GM12891 (cell line): ENCODE measurements at regions not wholly inside any gene's neighbourhood (a gene's known extent, or its start where the extent isn't known, plus 50 kb on each side); places are given as distances from the start of the nearest gene placed in this dataset.

ENCODE experiments used
- DNase-seq: peaks from one replicate; pipeline ENCODE4 v3.0.0; 2011; ENCODE audit warnings: low spot score; ENCODE audit not compliant: insufficient read length
- FAIRE-seq: peaks from 2 replicates; lab custom pipeline; 2011; peaks lifted over from hg19 to GRCh38; lab: Jason Lieb, UNC
- PAX5 ChIP-seq: IDR thresholded peaks from 2 replicates; pipeline ENCODE4 v1.6.1; 2011; ENCODE audit warnings: low read length, moderate library complexity, mild to moderate bottlenecking; ENCODE audit not compliant: insufficient read depth, severe bottlenecking
- POLR2A ChIP-seq: IDR thresholded peaks from 2 replicates; pipeline ENCODE4 v1.6.1; 2011; ENCODE audit warnings: low read depth, low read length, control low read depth
- POLR2AphosphoS5 ChIP-seq: IDR thresholded peaks from 2 replicates; pipeline ENCODE4 v1.6.1; 2011; ENCODE audit warnings: low read depth, low read length, control low read depth
- POU2F2 ChIP-seq: IDR thresholded peaks from 2 replicates; pipeline ENCODE4 v1.6.1; 2011; ENCODE audit warnings: low read depth, mild to moderate bottlenecking, control low read depth, low read length, moderate library complexity
- SPI1 ChIP-seq: IDR thresholded peaks from 2 replicates; pipeline ENCODE4 v1.6.1; 2011; ENCODE audit warnings: low read depth, low read length, control low read depth
- TAF1 ChIP-seq: IDR thresholded peaks from 2 replicates; pipeline ENCODE4 v1.6.1; 2011; ENCODE audit warnings: low read depth, low read length, control low read depth

DNA sequence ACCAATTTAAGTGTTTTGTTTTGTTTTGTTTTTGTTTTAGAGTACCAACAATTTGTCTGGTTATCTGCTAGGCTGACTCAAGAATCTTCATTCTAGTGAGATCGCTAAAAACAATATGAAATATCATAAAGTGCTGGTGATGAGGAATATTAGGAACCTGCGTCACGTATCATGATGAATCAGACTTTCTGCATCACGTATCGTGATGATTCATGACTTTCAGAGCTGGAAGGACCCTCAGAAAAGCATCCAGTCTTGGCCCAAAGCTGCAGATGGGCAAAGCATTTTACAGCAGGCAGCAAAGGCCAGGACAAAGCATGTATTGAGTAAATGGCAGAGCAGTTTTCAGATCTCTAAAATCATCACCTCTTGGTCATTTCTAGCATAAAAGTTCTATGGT, 278.0 kb upstream of the BOD1L1 start:
- TF ChIP-seq SPI1 (no peak), PAX5 (no peak), POU2F2 (no peak)
- no peak for DNase-seq
- no peak for FAIRE-seq

DNA sequence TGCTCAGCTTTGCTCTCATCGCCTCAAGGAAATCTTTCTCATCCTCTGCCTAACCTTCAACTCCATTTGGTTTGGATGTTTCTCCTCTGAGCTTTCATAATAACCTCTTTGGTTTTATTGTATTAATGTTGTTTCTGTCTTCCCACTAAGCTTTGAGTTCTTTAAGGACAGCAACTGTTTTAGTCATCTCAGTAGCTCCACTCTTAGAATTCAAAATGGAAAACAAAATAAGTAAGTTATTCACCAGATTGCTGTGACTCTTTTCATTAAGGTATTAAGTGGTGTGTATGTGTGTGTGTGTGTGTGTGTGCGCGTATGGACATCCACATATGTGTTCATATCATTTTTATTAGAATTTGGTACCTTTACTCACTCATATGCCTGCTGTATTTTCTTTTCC, 279.2 kb upstream of the BOD1L1 start:
- DNase-seq (no peak), FAIRE-seq (no peak)
- no peak for TF ChIP-seq POLR2AphosphoS5
- TF ChIP-seq TAF1: no peak
- no peak for TF ChIP-seq SPI1
- no peak for TF ChIP-seq POU2F2
- TF ChIP-seq PAX5: no peak
- no peak for TF ChIP-seq POLR2A

DNA sequence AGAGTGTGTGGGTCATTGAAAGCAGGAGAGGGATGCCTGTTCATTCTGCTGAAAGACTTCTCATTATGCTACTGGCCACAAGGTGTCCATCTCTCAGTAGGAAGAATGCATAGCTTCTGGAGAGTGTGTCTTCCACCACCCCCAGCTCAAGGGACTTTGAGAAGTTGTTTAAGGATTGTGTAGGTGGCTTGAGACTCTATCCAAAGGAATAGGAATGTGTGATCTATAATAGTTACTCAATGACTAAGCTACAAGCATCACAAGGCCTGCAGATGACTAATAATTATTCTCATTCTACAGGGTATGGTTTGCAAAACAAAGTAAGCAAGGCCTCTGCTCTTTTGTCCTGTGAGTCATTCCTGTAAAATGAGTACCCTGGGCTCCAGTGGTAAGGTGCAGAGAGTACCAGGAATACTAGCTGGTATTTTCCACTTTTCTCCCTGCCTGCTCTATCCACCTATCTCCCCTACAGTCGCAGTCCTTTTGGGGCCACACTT, 279.8 kb upstream of the BOD1L1 start:
- FAIRE-seq: no peak
- TF ChIP-seq POLR2A: no peak
- no peak for TF ChIP-seq PAX5
- no peak for TF ChIP-seq POLR2AphosphoS5
- no peak for TF ChIP-seq SPI1
- TF ChIP-seq TAF1: no peak
- no peak for TF ChIP-seq POU2F2
- DNase-seq: no peak

DNA sequence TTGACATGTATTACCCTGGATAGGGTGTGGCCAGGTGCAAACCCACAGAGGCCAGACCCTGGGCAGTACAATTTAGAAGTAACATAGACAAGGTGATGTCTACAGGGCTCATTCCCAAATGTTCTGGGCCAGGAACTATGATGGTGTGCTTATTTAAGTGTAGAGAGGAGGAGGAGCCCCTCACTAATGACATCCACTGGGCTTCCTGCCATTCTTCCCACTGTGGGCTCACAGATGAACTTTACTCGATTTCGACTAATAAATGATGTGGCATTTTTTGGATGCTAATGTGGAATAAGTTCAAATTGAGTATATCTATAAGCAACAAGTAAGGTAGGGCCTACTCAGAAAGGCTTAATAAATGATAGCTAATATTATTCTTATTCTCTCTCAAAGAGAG, 280.9 kb upstream of the BOD1L1 start:
- DNase-seq (no peak), FAIRE-seq (no peak)
- TF ChIP-seq SPI1: no peak
- TF ChIP-seq POLR2AphosphoS5: no peak
- TF ChIP-seq PAX5: no peak
- TF ChIP-seq TAF1: no peak
- no peak for TF ChIP-seq POU2F2
- TF ChIP-seq POLR2A: no peak

DNA sequence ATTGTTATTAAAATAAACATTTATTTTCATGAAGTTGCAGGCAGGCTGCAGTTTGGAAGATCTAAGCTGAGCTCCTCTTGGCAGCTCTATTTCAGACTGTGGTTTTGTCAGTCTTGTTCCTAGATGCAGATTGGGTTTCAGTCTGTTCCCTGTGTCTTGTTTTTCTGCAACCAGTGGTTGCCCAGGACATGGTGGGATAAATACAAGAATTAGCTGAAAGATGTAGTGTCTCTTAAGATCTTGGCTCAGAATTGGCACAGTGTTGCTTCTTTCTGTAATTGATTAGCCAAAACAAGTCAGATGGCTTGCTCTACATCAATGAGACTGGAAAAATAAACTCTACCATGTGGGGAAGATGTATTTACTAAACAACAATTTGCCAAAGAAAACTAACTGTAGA, 283.0 kb upstream of the BOD1L1 start:
- no peak for FAIRE-seq
- no peak for DNase-seq
- TF ChIP-seq SPI1: no peak
- no peak for TF ChIP-seq POLR2A
- TF ChIP-seq POU2F2: no peak
- no peak for TF ChIP-seq PAX5
- no peak for TF ChIP-seq POLR2AphosphoS5
- TF ChIP-seq TAF1: no peak

DNA sequence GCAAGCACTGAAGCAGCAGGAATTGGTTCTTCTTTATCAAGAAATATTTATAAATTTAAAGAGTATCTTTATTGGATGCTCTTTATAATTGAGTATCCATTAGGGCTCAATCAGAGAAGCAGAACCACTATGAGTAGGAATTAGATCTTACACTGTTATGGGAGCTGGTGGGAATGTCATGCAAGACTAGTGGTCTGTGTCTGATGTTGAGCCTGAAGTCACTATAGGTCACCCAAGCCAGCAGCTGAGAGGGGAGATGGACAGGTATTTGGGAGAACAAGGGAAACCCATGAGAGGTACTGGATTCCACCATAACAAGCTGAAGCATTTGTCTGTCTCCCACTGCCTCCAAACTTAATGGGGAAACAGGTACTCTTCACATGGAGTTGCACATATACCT, 283.7 kb upstream of the BOD1L1 start:
- DNase-seq (no peak), FAIRE-seq (no peak)
- TF ChIP-seq SPI1 (no peak), POLR2AphosphoS5 (no peak), TAF1 (no peak)

DNA sequence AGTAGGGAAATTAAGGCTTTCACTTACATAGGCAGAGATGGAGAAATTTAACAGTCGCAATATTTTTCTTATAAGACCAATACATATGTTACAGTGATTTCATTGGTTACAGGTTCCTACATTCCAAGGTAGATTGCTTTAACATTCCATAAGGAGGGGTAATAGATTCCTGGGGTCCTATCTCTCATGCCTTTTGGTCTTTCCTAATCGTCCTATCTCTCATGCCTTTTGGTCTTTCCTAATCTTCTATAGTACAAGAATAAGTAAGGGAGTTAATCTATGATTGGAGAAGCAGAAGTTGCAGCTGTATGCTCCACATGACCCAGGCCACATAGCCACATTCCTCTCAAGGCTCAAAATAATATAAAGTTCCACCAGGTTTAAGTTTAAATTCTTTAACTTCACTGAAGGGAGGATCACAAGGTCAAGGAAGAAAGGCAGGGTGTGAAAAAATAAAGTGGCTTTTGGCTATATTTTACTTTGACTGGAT, 285.0 kb upstream of the BOD1L1 start:
- TF ChIP-seq PAX5 (no peak), SPI1 (no peak), POU2F2 (no peak), POLR2AphosphoS5 (no peak), TAF1 (no peak), POLR2A (no peak)
- no peak for FAIRE-seq
- no peak for DNase-seq

DNA sequence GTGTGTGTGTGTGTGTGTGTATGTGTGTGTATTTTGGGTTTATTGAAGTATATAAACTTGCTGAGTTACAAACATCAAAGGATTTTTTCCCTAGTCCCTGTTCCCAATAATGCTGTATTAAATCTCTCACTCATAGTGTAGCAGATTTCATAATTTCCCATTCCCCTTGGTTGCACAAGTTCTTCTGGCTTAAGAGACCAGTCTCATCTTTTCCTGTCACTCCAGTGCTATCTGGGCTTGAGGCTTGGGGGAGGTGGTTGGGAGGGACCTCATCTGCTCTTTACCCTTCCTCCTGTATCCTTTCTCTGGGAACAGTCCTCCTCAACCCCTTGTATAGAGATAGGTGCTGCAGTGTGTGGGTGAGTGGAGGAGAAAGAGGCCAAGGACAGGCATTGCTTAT, 285.4 kb upstream of the BOD1L1 start:
- FAIRE-seq (no peak), DNase-seq (no peak)
- TF ChIP-seq PAX5: no peak
- TF ChIP-seq POLR2A: no peak
- no peak for TF ChIP-seq POU2F2
- TF ChIP-seq POLR2AphosphoS5: no peak
- no peak for TF ChIP-seq TAF1
- no peak for TF ChIP-seq SPI1

DNA sequence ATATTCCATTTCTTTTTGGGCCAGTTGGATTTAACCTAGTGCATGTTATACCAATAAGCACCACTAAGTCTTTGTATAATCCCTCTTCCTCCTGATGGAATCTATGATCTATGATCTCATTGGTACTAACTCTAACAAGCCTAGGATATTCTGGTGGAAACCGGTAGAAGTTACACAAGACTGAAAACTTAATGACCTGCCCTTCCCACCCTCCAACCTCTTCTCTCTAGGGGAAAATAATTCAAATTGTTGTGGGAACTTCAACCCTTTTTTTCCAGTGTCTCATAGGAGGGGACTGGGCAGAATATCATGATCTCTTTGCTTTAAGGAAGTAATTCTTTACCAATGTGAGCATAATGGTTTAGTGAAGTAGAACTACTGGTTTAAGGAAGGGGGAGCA, 289.5 kb upstream of the BOD1L1 start:
- TF ChIP-seq TAF1 (no peak), POU2F2 (no peak), PAX5 (no peak), POLR2A (no peak), SPI1 (no peak), POLR2AphosphoS5 (no peak)
- FAIRE-seq: no peak
- DNase-seq: no peak

DNA sequence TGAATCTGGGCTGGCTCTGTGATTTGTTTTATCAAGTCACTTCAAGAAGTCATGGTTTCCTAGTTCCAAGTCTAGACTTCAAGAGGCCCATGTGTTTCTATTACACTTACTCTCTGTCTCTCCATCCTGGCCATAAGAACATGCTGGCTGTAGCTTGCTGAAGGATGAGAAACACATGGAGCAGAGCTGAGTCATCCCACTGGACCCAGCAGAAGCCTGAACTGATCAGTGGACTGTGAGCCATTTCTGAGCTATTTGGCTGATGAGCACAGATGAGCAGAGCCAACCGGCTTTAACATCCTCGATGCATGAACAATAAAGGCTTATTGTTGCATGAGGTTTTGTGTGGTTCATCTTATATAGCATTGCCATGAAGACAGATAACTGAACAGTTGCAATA, 290.6 kb upstream of the BOD1L1 start:
- DNase-seq (no peak), FAIRE-seq (no peak)
- TF ChIP-seq POU2F2 (no peak), SPI1 (no peak), PAX5 (no peak)
